HG03378 (cell line): ENCODE measurements at regions not wholly inside any gene's neighbourhood (a gene's known extent, or its start where the extent isn't known, plus 50 kb on each side); places are given as distances from the start of the nearest gene placed in this dataset.
A peak's percentile ranks its signal among the peaks of the same experiment; 100 is the strongest.
"Not testable (repeated sequence)": the region's sequence is repeated elsewhere in the genome, so short reads cannot be mapped to it uniquely, and the experiment has no call there.

Experiments
- ATAC-seq: cut with Tn5 transposase; IDR thresholded peaks from one replicate; pipeline ENCODE4 v1.9.1; 2021; ENCODE audit warnings: mild to moderate bottlenecking, moderate library complexity; ENCODE audit not compliant: unreplicated experiment

DNA sequence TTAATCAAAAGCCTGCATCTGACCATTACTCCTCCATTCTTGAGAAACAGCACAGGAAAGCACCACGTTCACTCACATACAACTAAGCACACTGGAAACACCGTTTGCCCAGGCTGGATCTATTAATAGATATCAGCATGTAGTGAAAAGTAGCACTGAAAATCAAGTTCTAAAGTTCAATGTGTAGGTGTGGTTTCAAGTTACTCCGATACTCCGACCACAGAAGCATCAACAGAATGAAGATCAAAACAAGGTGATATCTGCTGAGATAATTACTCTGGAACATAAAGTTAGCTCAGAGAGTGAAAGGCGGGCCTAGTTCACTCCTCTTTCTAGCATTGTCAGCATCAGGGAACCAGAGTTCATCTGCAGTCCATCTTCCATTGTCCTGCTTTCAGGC lies 1367.4 kb upstream of the ACVR2A start:
- ATAC-seq, result no peak

DNA sequence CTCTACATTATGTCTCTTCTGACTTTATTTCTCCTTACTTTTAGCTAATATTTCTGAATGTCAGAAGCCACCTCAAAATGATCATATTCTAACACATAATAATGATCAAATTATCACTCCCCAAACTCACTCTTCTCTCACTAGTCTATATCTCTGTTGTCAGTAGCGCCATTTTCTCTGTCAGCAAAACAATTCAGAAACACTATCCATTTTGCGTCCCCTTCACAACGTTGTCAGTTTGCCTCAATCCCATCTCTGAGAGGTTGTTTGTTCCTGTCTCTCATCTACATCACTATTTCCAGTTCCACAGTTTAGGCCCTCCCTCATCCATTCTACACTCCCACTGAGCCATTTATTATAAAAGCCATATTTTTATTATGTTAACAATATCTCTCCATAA lies 1376.3 kb upstream of the ACVR2A start:
- no peak for ATAC-seq

DNA sequence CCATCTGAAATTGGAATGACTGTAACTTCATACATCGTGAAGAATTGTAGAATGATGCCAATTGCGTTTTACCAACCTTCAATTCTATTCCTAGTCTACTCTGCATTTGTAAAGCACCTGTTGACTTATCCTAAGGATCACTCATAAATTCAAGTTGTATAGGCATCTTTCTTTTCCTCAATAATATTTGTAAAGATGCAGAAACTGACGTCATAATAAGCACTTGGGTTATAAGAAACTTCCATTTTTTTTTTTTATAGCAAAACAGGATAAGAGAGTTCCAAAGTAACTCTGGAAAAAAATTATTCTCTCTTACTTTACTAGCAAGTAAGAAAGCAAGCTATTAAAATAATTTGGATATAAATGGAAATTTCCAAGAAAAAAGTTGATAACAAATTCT lies 1377.4 kb upstream of the ACVR2A start:
- ATAC-seq, result no peak

DNA sequence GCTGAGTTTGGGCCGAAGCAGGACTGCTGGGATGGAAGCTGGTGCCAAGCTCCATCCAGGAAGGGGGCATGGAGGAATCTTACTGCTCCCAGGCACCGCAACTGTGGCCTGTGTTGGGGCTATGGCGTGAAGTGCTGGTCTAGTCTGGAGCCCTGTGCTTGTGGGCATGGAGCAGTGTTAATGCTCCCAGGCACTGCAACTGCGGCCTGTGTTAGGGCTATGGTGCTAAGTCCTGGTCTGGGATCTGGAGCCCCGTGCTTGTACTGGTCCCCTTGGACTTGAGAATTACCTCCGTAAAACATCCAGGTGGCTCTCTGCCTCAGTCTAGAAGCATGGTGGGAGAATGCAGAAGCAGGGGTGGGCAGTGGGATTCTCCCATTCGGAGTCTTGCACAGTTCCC lies 1379.4 kb upstream of the ACVR2A start:
- ATAC-seq, result no peak

DNA sequence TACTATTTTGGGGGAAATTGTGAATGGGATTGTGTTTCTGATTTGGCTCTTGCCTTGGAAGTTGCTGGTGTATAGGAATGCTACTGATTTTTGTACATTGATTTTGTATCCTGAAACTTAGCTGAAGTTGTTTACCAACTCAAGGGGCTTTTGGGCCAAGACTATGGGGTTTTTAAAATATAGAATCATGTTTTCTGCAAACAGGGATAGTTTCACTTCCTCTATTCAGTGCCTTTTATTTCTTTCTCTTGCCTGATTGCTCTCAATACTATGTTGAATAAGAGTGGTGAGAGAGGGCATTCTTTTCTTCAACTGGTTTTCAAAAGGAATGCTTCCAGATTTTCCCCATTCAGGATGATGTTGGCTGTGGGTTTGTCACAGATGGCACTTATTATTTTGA lies 1383.8 kb upstream of the ACVR2A start:
- peak; percentile 76 for ATAC-seq

DNA sequence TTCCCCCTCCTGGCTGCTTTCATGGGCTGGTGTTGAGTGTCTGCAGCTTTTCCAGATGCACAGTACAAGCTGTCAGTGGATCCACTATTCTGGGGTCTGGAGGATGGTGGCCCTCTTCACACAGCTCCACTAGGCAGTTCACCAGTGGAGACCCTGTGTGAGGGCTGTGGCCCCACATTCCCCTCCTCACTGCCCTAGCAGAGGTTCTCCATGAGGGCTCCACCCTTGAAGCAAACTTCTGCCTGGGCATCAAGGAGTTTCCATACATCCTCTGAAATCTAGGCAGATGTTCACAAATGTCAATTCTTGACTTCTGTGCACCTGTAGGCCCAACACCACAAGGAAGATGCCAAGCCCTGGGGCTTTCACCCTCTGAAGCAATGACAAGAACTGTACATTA lies 1386.2 kb upstream of the ACVR2A start:
- no peak for ATAC-seq

DNA sequence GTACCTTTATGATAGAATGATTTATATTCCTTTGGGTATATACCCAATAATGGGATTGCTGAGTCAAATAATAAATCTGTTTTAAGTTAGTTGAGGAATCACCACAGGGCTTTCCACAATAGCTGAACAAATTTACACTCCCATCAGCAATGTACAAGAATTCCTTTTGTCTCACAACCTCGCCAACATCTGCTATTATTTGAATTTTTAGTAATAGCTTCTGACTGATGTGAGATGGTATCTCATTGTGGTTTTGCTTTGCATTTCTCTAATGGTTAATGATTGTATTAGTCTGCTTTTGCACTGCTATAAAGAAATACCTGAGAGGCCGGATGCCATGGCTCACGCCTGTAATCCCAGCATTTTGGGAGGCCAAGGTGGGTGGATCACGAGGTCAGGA lies 1387.6 kb upstream of the ACVR2A start:
- no peak for ATAC-seq

DNA sequence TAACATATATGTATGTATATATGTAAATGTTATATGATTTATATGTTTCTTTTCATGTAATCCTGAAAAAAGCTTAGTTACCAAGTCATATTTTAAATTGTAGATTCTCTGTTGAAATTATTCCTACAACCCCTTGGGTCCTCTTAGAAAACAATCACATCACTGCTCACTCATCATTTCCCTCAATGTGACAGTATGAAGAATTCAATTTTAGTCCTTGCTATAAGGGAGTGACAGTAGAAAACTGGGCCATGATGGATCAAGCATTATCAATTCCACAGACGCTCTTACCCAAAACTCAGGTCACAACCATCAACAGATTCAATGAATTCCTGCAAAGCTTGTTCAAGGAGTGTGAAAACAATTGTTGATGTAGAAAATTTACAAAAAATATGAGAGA lies 1389.5 kb upstream of the ACVR2A start:
- ATAC-seq, result no peak

DNA sequence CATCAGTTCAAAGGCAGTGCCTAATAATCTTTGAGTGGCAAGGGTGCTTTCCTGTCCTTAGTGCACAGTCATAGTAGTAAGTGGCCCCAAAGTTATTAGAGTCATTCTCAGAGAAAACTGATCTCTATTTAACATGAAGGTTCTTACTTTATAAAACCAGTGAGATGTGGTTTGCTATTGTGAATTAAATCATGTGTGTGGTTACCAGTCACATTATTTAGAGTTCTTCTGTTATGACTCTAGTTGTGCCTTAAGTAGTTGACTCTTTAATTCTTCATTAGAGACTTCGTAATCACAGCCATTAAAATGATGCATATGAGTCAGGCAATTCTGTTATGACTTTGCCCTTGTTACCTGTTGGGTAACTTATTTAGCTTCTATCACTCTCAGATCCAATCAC lies 1392.9 kb upstream of the ACVR2A start:
- peak; percentile 71 for ATAC-seq

DNA sequence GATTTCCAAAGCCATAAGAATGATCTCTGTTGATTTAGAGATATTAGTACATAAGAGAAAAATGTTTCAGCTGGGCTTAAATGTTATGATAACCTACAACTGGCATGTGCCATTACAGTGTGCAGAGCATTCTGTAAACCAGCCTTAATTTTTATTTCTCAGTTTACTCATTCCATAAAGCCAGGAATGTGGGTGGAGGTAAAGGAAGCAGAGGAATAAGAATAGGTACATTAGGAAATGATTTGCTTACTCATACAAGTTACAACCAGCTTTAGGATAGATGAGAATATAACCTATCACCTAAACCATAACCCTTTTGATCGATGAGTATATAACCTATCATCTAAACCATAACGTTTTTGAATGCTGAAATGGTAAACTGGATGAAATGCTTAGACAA lies 1394.7 kb upstream of the ACVR2A start:
- ATAC-seq, result no peak

DNA sequence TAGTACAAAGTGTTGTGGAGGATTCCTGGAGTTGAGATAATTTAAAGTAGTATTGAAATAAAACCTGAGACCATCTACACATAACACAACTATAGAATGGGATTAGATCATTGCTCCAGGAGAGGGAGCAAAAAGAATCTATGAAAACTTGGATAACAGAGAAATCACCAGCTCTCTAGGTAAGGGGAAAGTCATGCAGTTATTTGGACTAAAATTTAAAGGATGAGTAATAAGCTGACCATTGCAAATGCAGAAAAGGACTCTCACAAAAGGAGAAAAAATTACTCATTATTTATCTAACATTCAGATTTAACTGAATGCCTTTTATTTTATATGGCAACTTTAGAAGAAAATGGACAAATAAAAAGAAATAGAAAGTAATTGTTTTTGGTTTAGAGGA lies 1399.8 kb upstream of the ACVR2A start:
- no peak for ATAC-seq

DNA sequence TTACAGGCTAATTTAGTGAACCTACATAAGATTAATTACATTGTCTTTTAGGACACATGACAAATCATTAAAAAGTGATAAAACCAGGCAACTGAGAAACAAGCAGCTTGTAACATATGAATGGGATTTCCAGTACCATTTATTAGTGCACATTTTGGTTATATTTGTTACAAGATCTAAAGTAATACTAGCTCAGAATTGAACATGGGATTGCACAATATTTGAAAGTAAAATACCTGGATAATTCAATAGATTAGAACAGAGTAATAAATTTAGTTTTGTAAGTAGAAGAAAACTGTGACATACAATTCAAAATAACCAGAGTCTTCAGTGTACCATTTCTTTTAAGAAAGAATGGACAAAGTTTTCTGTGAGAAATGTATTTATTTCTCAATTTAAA lies 1400.7 kb upstream of the ACVR2A start:
- no peak for ATAC-seq

DNA sequence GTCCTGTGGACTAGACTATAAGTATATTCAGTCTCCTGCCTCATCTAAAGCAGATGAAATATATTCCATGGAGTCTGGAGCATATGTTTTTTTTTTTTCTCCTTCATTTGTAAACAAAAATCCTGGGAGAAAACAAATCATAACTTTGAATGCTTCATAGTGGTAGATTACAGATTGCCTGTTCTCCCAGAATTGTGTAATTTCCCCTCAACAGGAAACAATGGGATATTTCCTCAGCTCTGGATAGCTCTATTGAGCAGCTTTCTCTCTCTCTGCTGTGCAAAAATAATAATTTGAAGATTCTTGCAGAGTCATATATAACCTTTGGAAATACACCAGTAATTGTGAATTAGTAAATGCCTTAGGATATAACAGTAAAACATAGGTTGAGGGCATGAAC lies 1406.6 kb upstream of the ACVR2A start:
- no peak for ATAC-seq

DNA sequence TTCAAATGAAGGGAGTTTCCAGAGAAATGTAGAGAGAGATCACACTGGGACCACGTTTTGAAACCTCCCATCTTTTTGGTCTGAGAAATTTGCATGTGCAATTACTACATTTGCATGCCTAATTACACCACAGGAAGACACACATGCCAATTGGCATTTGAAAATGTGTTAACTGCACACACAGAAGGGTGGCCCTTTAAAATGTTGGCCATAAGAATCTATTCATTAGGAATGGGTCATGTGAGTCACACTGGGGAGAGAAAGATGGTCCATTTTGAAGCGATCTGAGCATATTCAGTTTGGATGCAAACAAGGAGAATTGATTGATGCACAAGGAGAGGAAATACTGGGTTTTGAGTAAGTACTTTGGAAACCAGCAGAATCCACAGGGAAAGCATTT lies 1407.1 kb upstream of the ACVR2A start:
- no peak for ATAC-seq

DNA sequence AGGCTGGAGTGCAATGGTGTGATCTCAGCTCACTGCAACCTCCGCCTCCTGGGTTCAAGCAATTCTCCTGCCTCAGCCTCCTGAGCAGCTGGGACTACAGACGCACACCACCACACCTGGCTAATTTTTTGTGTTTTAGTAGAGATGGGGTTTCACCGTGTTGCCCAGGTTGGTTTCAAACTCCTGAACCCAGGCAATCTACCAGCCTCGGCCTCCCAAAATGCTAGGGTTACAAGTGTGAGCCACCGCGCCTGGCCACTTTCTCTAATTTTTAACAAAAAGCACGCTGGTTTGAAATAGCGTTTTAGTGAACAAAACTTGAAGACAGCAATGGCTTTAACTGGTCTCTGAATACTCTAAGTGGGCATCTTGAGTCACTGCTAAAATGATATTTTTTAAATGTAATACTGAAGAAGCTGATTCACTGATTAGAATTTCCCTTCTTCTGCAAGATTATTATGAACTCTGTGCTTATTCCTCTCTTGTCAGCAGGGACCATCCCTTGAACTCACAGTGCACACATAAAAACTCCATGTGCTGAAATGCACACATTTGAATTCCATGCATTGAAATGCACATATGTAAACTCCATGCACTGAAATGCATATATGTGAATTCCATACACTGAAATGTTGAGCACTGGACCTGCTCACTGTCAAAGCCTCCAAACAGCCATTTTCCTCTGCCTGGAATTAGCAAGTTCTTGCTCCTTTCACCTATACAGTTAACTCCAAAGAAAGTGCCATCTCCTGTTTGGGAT lies 1411.5 kb upstream of the ACVR2A start:
- no peak for ATAC-seq

DNA sequence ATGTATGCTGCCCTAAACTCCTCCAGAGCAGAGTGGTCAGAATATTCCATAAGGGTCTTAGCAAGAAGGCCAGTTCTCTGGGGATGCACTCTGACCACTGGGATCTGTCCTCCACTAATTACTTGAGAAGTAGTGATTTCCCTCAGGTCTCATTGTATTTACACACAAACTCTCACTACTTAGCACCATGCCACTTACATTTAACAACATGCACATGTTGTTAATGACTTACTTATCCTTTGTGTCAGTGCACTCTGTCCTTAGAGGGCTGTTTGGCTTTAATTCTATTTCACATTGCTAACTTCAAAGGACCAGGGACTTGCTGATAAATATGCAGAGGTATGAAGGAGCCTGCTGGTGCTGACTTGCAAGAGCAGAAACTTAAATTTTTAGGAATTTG lies 1415.5 kb upstream of the ACVR2A start:
- no peak for ATAC-seq

DNA sequence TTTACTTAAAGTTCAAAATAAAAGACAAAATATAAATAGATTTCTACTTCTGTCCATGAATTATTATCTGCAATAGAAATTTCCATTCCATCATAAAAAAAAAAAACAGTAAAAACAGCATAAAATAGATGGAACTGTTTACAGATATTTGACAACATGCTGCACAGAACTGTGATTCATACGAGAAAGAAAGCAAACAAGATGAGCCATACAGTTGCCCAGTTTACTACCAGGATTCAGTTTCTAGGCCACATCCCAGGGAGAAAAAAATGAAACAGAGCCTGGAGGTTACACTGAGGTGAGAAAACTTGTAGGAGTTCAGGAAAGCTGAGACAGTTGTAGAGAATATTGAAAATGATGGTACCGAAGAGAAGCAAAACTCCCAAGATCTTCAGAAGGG lies 1426.9 kb upstream of the ACVR2A start:
- no peak for ATAC-seq

DNA sequence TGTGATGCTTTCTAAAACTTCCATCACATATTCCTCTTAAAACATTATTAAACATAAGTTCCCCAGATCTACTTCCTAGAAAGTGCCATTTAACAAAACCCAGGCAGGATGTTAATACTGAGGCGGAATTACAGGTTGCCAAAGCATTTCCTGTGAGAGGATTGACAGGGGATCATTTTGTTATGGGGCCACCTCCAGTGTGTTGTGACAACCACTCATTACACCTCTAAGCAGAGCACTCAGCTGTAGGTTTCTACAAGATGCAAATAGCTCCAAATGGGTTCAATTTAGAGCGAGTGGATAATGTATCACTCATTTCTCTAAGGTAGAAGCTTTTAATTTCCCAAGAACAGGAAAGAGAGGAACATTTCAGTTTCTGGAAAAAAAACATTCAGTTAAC lies 1429.5 kb upstream of the ACVR2A start:
- no peak for ATAC-seq

DNA sequence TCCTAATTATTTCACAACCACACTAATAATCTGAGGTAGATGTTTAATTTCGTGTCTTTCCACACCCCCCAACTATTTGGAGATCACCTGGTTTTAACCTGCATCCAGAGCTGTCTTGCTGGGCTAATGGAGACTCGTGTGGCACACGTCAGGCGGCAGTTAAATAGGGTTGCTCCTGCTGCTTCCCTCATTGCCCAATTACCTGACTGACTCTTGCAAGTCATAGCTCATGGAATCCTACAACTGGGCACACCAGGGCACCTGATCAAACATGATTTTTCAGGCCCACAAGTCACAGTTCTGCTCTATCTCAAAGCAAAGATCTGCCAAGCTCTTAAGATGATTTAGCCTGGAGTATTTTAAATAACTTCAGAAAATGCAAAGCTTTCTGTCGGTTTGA lies 1430.4 kb upstream of the ACVR2A start:
- ATAC-seq, result no peak

DNA sequence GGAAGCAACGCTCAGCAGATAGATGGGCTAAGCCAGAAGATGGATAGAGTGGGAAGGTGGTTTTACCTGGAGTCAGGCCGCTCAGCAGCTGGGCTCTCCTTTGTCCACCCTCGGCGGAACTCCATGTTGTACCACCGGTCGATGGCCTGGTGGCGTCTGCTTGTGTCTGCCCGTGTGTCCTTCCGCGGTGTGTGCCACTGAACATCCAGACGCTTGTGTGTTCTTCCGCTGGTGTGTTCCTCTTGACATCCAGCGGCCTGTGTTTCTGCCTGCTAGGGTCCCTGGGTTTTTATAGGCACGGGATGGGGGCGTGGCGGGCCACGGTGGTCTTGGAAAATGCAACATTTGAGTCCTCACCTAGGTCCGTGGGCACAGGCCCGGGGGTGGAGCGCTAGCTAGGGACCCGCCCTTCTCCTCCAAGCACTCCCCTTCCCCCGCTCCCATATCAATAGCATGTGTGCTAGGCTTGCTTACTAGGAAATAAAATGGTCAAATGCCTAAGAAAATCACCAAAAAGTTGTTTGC lies 1431.7 kb upstream of the ACVR2A start:
- no peak for ATAC-seq

DNA sequence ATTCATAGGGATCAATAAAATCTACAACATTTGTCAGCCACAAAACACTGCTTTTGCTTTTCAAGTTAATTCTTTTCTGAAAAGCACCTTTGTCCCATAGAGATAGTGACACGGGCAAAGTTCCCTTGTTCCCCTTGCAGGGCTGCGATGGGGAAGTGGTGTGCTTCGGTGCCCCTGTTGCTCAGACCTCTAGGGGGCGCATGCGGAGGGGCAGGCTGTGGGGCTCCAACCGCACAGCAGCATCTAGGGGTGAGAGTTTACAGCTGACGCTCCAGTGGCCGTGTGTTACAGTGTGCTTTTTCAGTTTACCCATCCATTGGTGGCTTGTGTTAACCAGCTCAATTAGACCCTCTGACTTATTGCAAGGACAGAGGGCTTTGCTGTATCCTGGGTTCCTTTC lies 1432.2 kb upstream of the ACVR2A start:
- no peak for ATAC-seq

DNA sequence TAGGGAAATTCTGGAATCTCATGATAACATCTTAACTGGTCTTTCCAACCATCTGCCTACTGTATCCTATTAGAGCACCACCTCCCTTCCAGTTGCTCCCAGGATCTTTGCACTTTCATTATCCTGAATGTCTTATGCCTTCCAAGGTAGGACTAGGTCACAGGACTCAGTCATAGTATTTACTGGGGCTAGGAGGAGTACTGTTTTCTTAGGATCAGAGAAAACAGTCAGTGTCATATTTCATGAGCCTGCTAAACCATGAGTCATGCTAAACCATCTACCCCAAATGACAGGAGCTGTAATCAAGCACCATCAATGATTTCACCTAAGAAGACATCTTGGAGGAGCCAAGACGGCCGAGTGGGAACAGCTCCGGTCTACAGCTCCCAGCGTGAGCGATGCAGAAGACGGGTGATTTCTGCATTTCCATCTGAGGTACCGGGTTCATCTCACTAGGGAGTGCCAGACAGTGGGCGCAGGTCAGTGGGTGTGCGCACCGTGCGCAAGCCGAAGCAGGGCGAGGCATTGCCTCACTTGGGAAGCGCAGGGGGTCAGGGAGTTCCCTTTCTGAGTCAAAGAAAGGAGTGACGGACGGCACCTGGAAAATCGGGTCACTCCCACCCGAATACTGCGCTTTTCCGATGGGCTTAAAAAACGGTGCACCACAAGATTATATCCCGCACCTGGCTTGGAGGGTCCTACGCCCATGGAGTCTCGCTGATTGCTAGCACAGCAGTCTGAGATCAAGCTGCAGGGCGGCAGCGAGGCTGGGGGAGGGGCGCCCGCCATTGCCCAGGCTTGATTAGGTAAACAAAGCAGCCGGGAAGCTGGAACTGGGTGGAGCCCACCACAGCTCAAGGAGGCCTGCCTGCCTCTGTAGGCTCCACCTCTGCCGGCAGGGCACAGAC lies 1439.2 kb upstream of the ACVR2A start:
- not testable (repeated sequence) for ATAC-seq
